ENCODE measurements at regions not wholly inside any gene's neighbourhood (a gene's known extent, or its start where the extent isn't known, plus 50 kb on each side); places are given as distances from the start of the nearest gene placed in this dataset.

- no peaks in the 10 kb centered on the region for H3K36me3 ChIP-seq (ENCODE audit: control insufficient read depth, insufficient read depth, low read length)
- no peaks in the 10 kb centered on the region for H3K9me1 ChIP-seq (ENCODE audit: control insufficient read depth, insufficient read depth, low read length)
- intact Hi-C loops (cut with micrococcal nuclease) (no loop called here), in situ Hi-C loops (cut with MboI) (no loop called here)
- no peak for DNase-seq (ENCODE audit: extremely low read depth in 1 of 4, low spot score in 3 of 4)
- H3K79me2 ChIP-seq (ENCODE audit: control insufficient read depth, insufficient read depth, low read length): no peaks in the 10 kb centered on the region
- H3K4me2 ChIP-seq (ENCODE audit: insufficient read depth, low read length): no peak overlapping the region
- TF ChIP-seq ZNF592 (IDR thresholded peaks at IDR 0.05) (no peak), GATAD2A (IDR thresholded peaks at IDR 0.05) (no peak), PHF20 (IDR thresholded peaks at IDR 0.05; ENCODE audit: partially characterized antibody) (no peak), EZH2 (IDR thresholded peaks at IDR 0.05; ENCODE audit: borderline replicate concordance, low read depth, low read length) (no peak), ZNF707 (CRISPR knock-in tag; conservative IDR thresholded peaks at IDR 0.05) (no peak), MTA3 (IDR thresholded peaks at IDR 0.05; ENCODE audit: borderline replicate concordance) (no peak), ELF1 (tag; IDR thresholded peaks at IDR 0.05) (no peak), PTBP1 (IDR thresholded peaks at IDR 0.05; ENCODE audit: low read depth, low read length) (no peak), ZBTB34 (CRISPR knock-in tag; IDR thresholded peaks at IDR 0.05) (no peak), XRCC4 (IDR thresholded peaks at IDR 0.05; ENCODE audit: extremely low read depth, insufficient read depth, insufficient read length) (no peak), BRF2 (IDR thresholded peaks at IDR 0.05; ENCODE audit: borderline replicate concordance, insufficient read depth, insufficient read length) (no peak), ZNF316 (IDR thresholded peaks at IDR 0.05) (no peak)
- no TSS peak for BruUV-seq (replicated peaks)
- ATAC-seq: no peak
- WGBS (ENCODE audit: insufficient coverage, low coverage, missing lambda C conversion rate): under 1% methylated on average over 9 of the region's 9 CpGs
- no peak overlapping the region for H3K27ac ChIP-seq (ENCODE audit: extremely low read depth, low read depth, low read length)
- no peak overlapping the region for H3K4me3 ChIP-seq
- H3K27me3 ChIP-seq (ENCODE audit: control insufficient read depth in 2 of 2, insufficient read depth in 2 of 2, low read length in 2 of 2): no peaks in the 10 kb centered on the region
- ChIA-PET CTCF (ENCODE audit: low intra/inter-chr PET ratio) (no interaction called here), POLR2A (no interaction called here)
- no peak for FAIRE-seq
- H3K9me3 ChIP-seq (replicated peaks; ENCODE audit: control insufficient read depth, insufficient read depth, low read depth, low read length): no peaks in the 10 kb centered on the region
- H3K9ac ChIP-seq (ENCODE audit: insufficient read depth in 1 of 2, low read depth in 2 of 2, low read length in 2 of 2): no peak overlapping the region
- no peaks in the 10 kb centered on the region for H4K20me1 ChIP-seq (replicated peaks; ENCODE audit: control insufficient read depth, insufficient read depth, low read length)
- no peak overlapping the region for H2AFZ ChIP-seq (ENCODE audit: low read depth, low read length)
- H3K4me1 ChIP-seq (replicated peaks in 1 of 2; ENCODE audit: control insufficient read depth in 2 of 2, insufficient read depth in 2 of 2, low read length in 2 of 2): no peaks in the 10 kb centered on the region
Measured at GRCh38 chr5:84961193-84961592, 576.5 kb upstream of the EDIL3 start.
